Hepatocyte (in vitro differentiated cells): ENCODE measurements at regions not wholly inside any gene's neighbourhood (a gene's known extent, or its start where the extent isn't known, plus 50 kb on each side); places are given as distances from the start of the nearest gene placed in this dataset.

Experiments
- DNase-seq: peaks from one replicate; pipeline ENCODE4 v3.0.0-alpha.2; 2016; ENCODE audit warnings: low spot score
- H2AFZ ChIP-seq: fragments of 200-600 bp; sonication (generic); 2 replicates; pipeline ENCODE4 v1.6.0; 2016; ENCODE audit warnings: antibody characterized with exemption, mild to moderate bottlenecking
- H3K27ac ChIP-seq: fragments of 200-600 bp; sonication (generic); 2 replicates; pipeline ENCODE4 v1.5.1; 2016; ENCODE audit warnings: mild to moderate bottlenecking
- H3K27me3 ChIP-seq: fragments of 200-600 bp; sonication (generic); 2 replicates; pipeline ENCODE4 v1.6.1; 2016
- H3K36me3 ChIP-seq: fragments of 200-600 bp; sonication (generic); replicated peaks from 2 replicates; pipeline ENCODE4 v1.5.1; 2016; ENCODE audit warnings: low read depth; ENCODE audit not compliant: insufficient read depth
- H3K4me1 ChIP-seq: fragments of 200-600 bp; sonication (generic); 2 replicates; pipeline ENCODE4 v1.5.1; 2016; ENCODE audit warnings: mild to moderate bottlenecking, moderate library complexity; ENCODE audit not compliant: insufficient read depth
- H3K4me2 ChIP-seq: fragments of 200-600 bp; sonication (generic); 2 replicates; pipeline ENCODE4 v1.6.0; 2016
- H3K4me3 ChIP-seq: fragments of 200-600 bp; sonication (generic); 2 replicates; pipeline ENCODE4 v1.5.1; 2016; ENCODE audit warnings: mild to moderate bottlenecking
- H3K79me2 ChIP-seq: fragments of 200-600 bp; sonication (generic); 2 replicates; pipeline ENCODE4 v1.6.0; 2017; ENCODE audit warnings: mild to moderate bottlenecking
- H3K9me2 ChIP-seq: fragments of 200-600 bp; sonication (generic); replicated peaks from 2 replicates; pipeline ENCODE4 v1.6.0; 2017; ENCODE audit warnings: mild to moderate bottlenecking; ENCODE audit not compliant: insufficient read depth
- H3K9me3 ChIP-seq: fragments of 200-600 bp; sonication (generic); 2 replicates; pipeline ENCODE4 v1.5.1; 2016; ENCODE audit warnings: low read depth, mild to moderate bottlenecking
- H4K20me1 ChIP-seq: fragments of 200-600 bp; sonication (generic); 2 replicates; pipeline ENCODE4 v1.6.0; 2016; ENCODE audit warnings: mild to moderate bottlenecking; ENCODE audit not compliant: insufficient read depth, poor library complexity, severe bottlenecking
- CTCF ChIP-seq: fragments of 200-600 bp; sonication (generic); IDR thresholded peaks from 2 replicates; pipeline ENCODE4 v1.5.1; 2016; ENCODE audit warnings: antibody characterized with exemption, mild to moderate bottlenecking; ENCODE audit not compliant: poor library complexity
- EZH2 ChIP-seq: fragments of 200-600 bp; sonication (generic); IDR thresholded peaks from 2 replicates; pipeline ENCODE4 v1.6.1; 2016; ENCODE audit warnings: antibody characterized with exemption, mild to moderate bottlenecking, borderline replicate concordance
- EZH2phosphoT487 ChIP-seq: fragments of 200-600 bp; sonication (generic); IDR thresholded peaks from one replicate; pipeline ENCODE4 v1.6.1; 2018; ENCODE audit warnings: antibody characterized with exemption, mild to moderate bottlenecking, low read depth, moderate library complexity; ENCODE audit not compliant: unreplicated experiment, severe bottlenecking
- WGBS: methylation state at CpG from one replicate; pipeline ENCODE4 v1.1.6; 2016; ENCODE audit warnings: low lambda C conversion rate; ENCODE audit errors: missing lambda C conversion rate; 5-methylcytosine and 5-hydroxymethylcytosine counted together

- Histone ChIP-seq H3K36me3 (no peaks in the 10 kb centered on the region), H3K27me3 (no peaks in the 10 kb centered on the region), H3K9me3 (no peaks in the 10 kb centered on the region), H3K9me2 (no peaks in the 10 kb centered on the region), H4K20me1 (no peaks in the 10 kb centered on the region), H3K27ac (no peak overlapping the region), H3K4me2 (no peak overlapping the region), H3K79me2 (no peaks in the 10 kb centered on the region), H2AFZ (no peak overlapping the region), H3K4me3 (no peak overlapping the region), H3K4me1 (no peaks in the 10 kb centered on the region)
- no peak for DNase-seq
- 89% methylated on average over 8 of the region's 8 CpGs for WGBS
- TF ChIP-seq EZH2phosphoT487 (no peak), CTCF (no peak), EZH2 (no peak)
Observed at GRCh38 chr3:6168256-6168655, 692.7 kb upstream of the GRM7 start.

GRCh38 chr3:6172871-6173642 lies 687.9 kb upstream of the GRM7 start:
- Histone ChIP-seq H3K36me3 (no peaks in the 10 kb centered on the region), H4K20me1 (no peaks in the 10 kb centered on the region), H3K9me3 (no peaks in the 10 kb centered on the region), H3K27ac (no peak overlapping the region), H3K9me2 (no peaks in the 10 kb centered on the region), H2AFZ (no peak overlapping the region), H3K27me3 (no peaks in the 10 kb centered on the region), H3K79me2 (no peaks in the 10 kb centered on the region), H3K4me2 (no peak overlapping the region), H3K4me1 (no peaks in the 10 kb centered on the region), H3K4me3 (no peak overlapping the region)
- no peak for DNase-seq
- whole genome bisulfite sequencing: 77% methylated on average over 6 of the region's 6 CpGs
- TF ChIP-seq CTCF: no peak
- TF ChIP-seq EZH2: no peak

GRCh38 chr3:6177417-6177816 lies 683.5 kb upstream of the GRM7 start:
- H3K4me1 ChIP-seq: no peaks in the 10 kb centered on the region
- TF ChIP-seq CTCF (no peak), EZH2 (no peak), EZH2phosphoT487 (no peak)
- H3K27me3 ChIP-seq: no peaks in the 10 kb centered on the region
- H4K20me1 ChIP-seq: no peaks in the 10 kb centered on the region
- H3K36me3 ChIP-seq: no peaks in the 10 kb centered on the region
- no peak overlapping the region for H3K4me2 ChIP-seq
- H3K4me3 ChIP-seq: no peak overlapping the region
- 82% methylated on average over 1 of the region's 1 CpG for WGBS
- H3K9me2 ChIP-seq: no peaks in the 10 kb centered on the region
- H3K27ac ChIP-seq: no peak overlapping the region
- no peaks in the 10 kb centered on the region for H3K79me2 ChIP-seq
- DNase-seq: no peak
- H2AFZ ChIP-seq: no peak overlapping the region
- no peaks in the 10 kb centered on the region for H3K9me3 ChIP-seq

- no peaks in the 10 kb centered on the region for H3K9me2 ChIP-seq
- no peaks in the 10 kb centered on the region for H4K20me1 ChIP-seq
- H3K4me3 ChIP-seq: no peak overlapping the region
- whole genome bisulfite sequencing: 97% methylated on average over 3 of the region's 3 CpGs
- TF ChIP-seq CTCF: no peak
- TF ChIP-seq EZH2: no peak
- no peak for TF ChIP-seq EZH2phosphoT487
- H2AFZ ChIP-seq: no peak overlapping the region
- H3K36me3 ChIP-seq: no peaks in the 10 kb centered on the region
- H3K4me2 ChIP-seq: no peak overlapping the region
- no peak for DNase-seq
- H3K79me2 ChIP-seq: no peaks in the 10 kb centered on the region
- no peaks in the 10 kb centered on the region for H3K9me3 ChIP-seq
- no peaks in the 10 kb centered on the region for H3K27me3 ChIP-seq
- no peaks in the 10 kb centered on the region for H3K4me1 ChIP-seq
- no peak overlapping the region for H3K27ac ChIP-seq
Observed at GRCh38 chr3:6179761-6180160, 681.2 kb upstream of the GRM7 start.
